GM21515 (cell line): ENCODE measurements at regions not wholly inside any gene's neighbourhood (a gene's known extent, or its start where the extent isn't known, plus 50 kb on each side); places are given as distances from the start of the nearest gene placed in this dataset.
"Not testable (repeated sequence)": the region's sequence is repeated elsewhere in the genome, so short reads cannot be mapped to it uniquely, and the experiment has no call there.

Source experiments
- ATAC-seq: cut with Tn5 transposase; IDR thresholded peaks from one replicate; pipeline ENCODE4 v1.9.1; 2021; ENCODE audit not compliant: unreplicated experiment

DNA sequence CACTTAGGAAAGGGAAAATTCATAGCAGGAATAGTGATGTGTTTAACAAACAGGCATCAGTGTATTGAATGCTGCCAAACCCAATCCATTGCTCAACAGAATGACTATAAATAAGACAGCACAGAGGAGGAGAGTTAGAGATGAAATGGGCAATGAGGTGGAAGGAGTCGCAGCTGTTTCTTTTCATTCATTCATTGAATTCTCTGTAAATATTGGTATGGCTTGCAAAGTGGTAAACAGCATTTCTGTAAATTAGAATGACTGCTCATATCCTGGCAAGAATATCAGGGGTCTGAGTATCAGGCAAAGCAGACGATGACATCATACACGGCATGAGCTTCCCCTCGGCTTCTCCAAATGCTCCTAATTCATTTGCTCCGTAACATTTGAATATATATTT, 703.6 kb upstream of the SLC35B3 start:
- no peak for ATAC-seq

- ATAC-seq = no peak
Measured at GRCh38 chr6:9136141-9136822, 700.9 kb upstream of the SLC35B3 start.

DNA sequence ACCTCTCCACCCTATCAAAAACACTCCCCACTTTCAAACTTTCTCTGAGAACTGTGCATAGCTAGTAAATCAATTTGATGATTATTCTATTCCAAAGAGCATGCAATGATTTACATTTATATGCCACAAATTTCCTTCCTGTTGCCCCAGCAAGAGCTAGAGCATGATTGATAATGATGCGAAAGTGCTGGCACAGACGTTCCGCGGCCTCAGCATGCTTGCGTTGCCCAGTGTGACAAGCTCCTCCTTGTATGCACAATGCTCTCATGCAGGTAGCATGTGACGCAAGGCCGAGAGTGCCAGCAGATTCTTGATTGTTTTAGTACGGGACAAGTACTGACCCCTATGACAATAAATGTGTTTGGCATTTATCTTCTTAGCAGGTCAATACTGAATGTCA, 696.3 kb upstream of the SLC35B3 start:
- ATAC-seq = no peak

DNA sequence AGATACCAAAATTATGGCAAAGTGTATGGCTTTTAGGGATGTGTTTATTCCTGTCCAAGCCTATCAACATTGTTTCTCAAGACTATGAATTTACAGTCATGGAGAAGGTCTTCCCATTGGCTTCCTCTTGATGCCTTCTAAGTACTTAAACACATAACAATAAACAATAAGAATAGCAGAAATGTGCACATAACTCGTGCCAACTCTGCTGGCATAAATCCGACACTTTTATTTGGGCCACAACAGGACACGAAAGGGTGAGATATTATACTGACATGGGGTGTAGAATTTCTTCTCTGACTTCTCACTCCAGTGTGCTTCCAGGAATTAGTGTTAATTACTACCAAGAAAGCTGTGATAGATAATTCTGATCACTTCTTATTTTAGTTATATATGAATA, 695.9 kb upstream of the SLC35B3 start:
- ATAC-seq = no peak

- ATAC-seq = no peak
Measured at GRCh38 chr6:9128970-9129369, 693.6 kb upstream of the SLC35B3 start.

DNA sequence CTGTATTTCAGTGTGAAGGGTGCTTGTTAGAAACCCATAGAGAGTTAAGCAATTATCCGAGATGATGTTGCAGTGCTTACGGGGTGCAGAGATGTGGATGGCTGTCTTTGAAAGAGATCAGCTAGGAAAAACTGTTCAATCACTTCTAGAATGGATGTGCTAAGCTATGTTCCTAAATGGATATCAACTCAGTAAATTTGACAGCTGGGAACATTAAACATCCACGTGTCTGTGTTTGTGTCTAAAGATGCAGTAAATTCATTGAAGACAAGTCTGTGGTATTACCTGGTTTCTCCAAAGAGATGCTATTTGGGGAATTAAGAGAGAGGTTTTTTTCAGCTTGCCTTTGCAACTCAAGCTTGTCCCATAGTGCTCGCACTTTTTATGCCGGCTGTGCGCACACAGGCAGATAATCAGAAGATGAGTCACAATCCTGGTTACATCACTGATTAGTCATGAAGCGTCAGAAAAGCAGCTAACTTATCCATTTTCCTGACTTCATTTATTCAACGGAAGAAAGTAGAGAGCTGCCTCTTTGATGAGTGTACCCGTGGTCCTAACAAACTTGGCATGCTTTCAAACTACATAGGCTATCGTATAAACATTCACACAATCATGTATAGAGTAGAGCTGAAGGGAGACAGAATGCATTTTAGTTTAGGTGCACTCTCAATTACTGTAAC, 691.7 kb upstream of the SLC35B3 start:
- ATAC-seq = no peak

GRCh38 chr6:9126034-9126433, 690.7 kb upstream of the SLC35B3 start:
- ATAC-seq = not testable (repeated sequence)

- no peak for ATAC-seq
Measured at GRCh38 chr6:9121549-9121948, 686.2 kb upstream of the SLC35B3 start.

DNA sequence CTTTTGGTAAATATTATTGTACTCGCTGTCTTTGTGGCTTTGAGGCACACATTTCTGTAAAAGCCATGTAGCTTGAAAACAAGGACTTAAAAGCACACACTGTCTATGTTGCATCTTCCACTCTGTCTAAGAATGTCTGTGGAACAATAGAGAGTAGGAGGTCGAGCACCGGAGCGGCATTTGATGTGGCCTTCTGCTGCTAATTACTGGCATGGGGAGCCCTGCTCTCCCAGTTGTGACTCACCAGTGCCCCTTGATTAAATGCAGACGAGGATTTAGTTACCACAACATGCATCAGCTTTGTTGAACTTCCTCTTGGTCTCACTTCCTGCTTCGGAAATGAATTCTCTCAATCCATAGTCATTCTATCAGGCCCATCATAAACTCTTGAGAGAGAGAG, 680.7 kb upstream of the SLC35B3 start:
- ATAC-seq = no peak

DNA sequence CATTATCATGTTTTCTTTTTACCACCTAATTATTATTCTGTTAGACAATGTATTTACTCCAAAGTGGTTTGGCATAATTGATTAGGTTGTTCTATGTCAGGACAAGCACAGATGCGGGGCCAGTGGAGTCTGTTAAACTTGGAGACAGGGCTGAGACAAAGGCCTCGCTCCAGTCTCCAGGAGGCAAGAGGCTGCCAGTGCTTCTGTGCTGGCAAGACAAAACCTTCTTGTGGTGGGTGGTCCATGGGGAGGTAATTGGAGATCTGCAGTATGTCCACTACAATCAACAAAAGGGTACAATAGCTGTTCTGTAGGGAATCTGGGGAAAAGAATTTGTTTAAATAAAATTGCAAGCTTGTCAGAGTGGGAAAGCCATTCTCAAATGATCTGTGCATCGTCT, 677.2 kb upstream of the SLC35B3 start:
- no peak for ATAC-seq

GRCh38 chr6:9103876-9104521, 668.7 kb upstream of the SLC35B3 start:
- no peak for ATAC-seq

- no peak for ATAC-seq
Measured at GRCh38 chr6:9101920-9102319, 666.6 kb upstream of the SLC35B3 start.

DNA sequence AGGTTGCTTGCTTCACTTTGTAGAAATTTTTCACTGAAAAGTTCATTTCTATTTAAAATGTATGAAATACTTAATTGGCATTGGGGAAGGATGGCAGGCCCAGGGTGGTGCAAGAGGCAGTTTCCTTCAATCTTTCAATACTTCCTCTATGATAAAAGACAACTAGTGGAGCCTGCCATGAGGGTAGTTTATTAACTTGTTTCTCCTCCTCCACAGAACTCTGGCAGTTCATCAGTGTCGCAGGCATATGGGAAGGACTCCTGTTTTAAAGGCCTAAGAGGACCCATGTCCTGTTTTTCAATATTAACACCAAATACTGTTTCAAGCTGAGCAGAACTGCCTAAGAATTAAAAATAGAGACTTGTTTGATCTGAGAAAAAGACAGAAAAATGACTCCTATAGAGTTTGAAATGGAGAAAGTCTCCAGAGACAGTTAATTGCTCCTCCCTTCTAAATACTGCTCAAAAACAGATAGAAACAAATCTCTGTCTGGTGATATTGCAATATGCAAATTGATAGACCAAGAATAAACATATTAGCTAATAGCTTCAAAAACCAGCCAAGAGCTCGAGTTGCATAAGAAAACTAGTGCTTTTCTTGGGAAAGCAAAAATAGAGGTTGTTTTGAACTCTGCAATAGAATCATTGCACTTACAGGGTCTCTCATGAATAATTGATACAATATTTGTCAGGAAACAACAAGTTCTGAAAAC, 665.7 kb upstream of the SLC35B3 start:
- no peak for ATAC-seq

GRCh38 chr6:9095729-9096128, 660.4 kb upstream of the SLC35B3 start:
- ATAC-seq = no peak

DNA sequence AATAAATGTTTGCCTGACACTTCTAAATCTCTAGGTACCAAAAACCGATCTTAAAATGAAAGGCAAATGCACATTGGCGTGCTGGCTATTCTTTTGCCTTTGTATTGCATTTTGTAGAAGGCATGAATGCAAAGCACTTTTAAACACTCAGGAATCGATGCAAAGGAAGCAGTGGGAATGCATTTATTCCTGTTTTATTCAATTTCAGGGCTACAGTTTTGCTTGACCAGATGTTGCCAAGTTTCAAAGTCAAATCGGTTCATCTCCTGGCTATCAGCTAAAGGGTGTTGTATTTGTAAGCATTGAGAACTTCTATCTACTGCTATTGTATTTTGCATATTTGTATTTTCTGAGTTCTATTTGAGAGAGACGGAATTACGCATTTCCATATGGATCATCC, 659.8 kb upstream of the SLC35B3 start:
- ATAC-seq = no peak

- no peak for ATAC-seq
Measured at GRCh38 chr6:9089724-9090123, 654.4 kb upstream of the SLC35B3 start.

- no peak for ATAC-seq
Measured at GRCh38 chr6:9087470-9087869, 652.1 kb upstream of the SLC35B3 start.

DNA sequence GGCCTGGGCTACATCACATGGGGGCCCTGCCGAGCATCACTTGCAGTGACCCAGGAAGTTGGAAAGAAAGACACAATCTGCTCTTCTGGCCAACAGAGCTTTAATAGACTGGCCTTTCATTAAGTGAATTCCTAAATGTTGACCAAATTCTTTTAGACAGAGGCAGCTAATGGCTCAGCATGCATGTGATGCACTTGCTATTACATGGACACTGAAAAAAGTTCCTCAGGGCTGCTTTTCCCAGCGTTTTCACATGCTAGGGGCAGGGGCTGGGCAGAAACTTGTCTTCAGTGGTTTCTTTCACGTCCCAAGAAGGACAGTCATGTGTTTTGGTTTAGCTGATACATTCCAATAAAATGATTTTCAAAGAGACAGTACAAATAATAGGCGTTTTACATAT, 651.0 kb upstream of the SLC35B3 start:
- ATAC-seq = no peak

- ATAC-seq = no peak
Measured at GRCh38 chr6:9085709-9086070, 650.3 kb upstream of the SLC35B3 start.

- no peak for ATAC-seq
Measured at GRCh38 chr6:9085054-9085708, 649.8 kb upstream of the SLC35B3 start.

DNA sequence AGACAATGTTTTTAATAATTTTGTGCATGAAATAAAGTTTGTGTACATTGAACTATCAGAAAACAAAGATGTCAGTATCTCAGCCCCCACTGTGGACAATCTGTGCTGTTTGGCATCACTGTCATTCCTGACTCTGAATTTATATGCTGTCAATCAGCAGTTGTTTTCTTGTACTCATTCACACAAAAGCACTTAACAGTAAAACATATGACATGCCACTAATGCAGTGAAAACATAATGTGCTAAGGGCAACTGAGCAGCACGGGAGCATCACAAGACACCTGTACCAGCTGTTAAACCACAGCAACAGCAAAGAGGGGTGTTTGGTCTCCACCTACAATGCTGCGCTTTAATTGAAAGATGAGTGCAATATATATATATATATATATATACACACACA, 647.8 kb upstream of the SLC35B3 start:
- no peak for ATAC-seq
